ENCODE measurements at regions not wholly inside any gene's neighbourhood (a gene's known extent, or its start where the extent isn't known, plus 50 kb on each side); places are given as distances from the start of the nearest gene placed in this dataset.
"Not testable (repeated sequence)": the region's sequence is repeated elsewhere in the genome, so short reads cannot be mapped to it uniquely, and the experiment has no call there.

- TF ChIP-seq CTCF, POLR2A, POLR2AphosphoS5 (IDR thresholded peaks at IDR 0.05): not testable (repeated sequence)
These were observed 73.4 kb downstream of the KCNJ18 start for GRCh38 chr17:21765651-21766290.
